ENCODE measurements at regions not wholly inside any gene's neighbourhood (a gene's known extent, or its start where the extent isn't known, plus 50 kb on each side); places are given as distances from the start of the nearest gene placed in this dataset.

DNA sequence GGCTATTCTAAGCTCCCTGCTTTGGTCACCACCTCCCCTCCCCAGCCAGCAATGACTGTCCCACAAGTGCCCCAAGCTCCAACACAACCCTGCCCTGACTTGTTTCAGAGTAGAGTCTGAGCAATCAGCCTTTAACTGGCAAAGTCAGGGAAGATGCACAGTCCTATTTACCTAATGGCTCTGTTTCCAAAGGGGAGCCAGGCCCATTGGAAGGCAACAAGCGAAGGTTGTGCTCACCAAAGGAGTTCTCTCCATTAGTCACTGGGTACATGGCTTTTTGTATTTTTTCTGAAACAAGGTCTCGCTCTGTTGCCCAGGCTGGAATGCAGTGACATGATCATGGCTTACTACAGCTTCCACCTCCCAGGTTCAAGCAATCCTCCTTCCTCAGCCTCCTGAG is 267.1 kb upstream of the CRY1 start:
- TF ChIP-seq, protein P1, sequence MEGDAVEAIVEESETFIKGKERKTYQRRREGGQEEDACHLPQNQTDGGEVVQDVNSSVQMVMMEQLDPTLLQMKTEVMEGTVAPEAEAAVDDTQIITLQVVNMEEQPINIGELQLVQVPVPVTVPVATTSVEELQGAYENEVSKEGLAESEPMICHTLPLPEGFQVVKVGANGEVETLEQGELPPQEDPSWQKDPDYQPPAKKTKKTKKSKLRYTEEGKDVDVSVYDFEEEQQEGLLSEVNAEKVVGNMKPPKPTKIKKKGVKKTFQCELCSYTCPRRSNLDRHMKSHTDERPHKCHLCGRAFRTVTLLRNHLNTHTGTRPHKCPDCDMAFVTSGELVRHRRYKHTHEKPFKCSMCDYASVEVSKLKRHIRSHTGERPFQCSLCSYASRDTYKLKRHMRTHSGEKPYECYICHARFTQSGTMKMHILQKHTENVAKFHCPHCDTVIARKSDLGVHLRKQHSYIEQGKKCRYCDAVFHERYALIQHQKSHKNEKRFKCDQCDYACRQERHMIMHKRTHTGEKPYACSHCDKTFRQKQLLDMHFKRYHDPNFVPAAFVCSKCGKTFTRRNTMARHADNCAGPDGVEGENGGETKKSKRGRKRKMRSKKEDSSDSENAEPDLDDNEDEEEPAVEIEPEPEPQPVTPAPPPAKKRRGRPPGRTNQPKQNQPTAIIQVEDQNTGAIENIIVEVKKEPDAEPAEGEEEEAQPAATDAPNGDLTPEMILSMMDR (IDR thresholded peaks at IDR 0.05): no peak
- no peak for DNase-seq (ENCODE audit: low spot score)
- ATAC-seq (ENCODE audit: low FRiP score): no peak

DNA sequence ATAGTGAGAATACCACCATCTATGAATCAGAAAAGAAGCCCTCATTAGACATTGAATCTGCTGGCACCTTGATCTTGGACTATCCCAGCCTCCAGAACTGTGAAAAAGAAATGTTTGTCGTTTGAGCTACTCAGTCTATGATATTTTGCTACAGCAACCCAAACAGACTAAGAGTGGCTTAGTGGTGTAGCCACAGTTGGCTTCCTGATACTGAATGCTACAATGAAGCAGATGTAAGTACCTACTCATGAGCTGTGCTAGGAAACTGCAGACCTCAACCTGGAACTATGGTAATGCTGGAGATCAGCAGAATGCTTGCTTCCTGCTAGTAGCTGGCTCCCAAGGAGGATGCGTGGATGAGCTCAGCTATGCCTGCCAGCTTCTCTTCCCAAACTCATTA is 268.6 kb upstream of the CRY1 start:
- ATAC-seq (ENCODE audit: low FRiP score): no peak
- no peak for DNase-seq (ENCODE audit: low spot score)
- TF ChIP-seq, protein P1 (IDR thresholded peaks at IDR 0.05): no peak

DNA sequence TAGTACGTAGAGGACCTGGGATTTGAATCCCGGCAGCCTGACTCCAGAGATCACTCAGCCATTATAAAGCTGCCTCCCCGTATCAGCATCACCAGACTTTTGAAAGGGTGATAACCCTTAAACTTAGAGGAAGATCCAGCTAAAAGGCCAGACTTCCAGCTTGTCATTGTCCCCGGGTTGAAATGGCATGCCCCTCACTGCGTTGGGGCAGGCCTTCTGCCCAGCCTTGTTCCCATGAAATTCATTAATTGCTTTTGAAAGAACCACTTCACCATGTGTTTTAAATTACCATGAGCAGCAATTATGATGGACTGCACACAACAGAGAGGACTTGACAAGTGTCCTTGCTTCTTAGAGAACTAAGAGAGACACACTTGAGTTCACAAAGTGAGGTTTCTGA is 269.6 kb upstream of the CRY1 start:
- DNase-seq (ENCODE audit: low spot score): no peak
- no peak for ATAC-seq (ENCODE audit: low FRiP score)
- TF ChIP-seq, protein P1 (IDR thresholded peaks at IDR 0.05): no peak

DNA sequence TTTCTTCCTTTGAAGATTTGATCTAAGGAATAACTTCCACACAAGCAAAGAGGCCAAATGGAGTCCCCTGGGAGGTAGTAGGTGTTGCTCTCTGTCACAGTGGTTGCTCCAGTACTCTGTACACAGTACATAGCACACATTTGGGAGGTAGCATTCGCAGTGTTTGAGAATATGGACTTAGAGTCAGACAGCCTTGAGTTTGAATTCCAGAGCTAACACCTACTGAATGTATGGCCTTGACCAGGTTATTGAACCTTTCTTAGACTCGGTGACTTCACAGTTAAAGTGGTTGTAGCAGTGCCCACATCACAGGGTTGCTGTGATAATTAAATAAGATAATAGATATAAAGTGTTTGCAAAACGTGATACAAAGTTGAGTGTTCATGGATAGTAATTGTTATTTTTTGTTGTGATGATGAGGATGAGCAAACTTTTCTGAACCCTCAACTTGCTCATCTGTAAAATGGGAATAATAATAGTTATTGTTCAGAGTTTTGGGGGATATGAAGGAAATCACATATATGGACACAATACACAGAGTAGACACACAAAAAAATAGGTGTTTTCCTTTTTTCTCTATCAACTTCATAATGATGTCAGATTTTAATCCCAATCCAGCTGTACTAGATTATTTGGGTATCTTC is 271.6 kb upstream of the CRY1 start:
- DNase-seq (ENCODE audit: low spot score) (no peak), ATAC-seq (ENCODE audit: low FRiP score) (no peak)
- TF ChIP-seq, protein P1 (IDR thresholded peaks at IDR 0.05): no peak

DNA sequence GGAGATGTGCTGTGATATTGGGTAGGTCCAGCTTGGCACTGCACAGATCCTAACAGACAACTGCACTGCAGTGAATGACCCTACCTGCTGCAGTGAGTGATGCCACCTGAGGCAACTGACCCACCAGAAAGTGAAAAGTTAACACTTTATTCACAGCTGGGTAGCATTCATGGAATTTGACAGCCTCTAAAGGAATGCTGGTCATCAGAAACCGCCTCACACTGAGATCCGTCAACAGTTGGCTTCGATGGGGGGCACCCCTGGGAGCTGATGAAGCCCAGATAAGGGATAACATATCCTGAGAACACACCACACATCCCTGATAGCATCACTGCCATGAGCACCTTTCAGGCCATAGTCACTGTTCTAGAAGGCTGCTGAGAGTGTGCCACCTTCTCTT is 272.4 kb upstream of the CRY1 start:
- DNase-seq (ENCODE audit: low spot score) (no peak), ATAC-seq (ENCODE audit: low FRiP score) (no peak)
- TF ChIP-seq, protein P1 (IDR thresholded peaks at IDR 0.05): no peak

DNA sequence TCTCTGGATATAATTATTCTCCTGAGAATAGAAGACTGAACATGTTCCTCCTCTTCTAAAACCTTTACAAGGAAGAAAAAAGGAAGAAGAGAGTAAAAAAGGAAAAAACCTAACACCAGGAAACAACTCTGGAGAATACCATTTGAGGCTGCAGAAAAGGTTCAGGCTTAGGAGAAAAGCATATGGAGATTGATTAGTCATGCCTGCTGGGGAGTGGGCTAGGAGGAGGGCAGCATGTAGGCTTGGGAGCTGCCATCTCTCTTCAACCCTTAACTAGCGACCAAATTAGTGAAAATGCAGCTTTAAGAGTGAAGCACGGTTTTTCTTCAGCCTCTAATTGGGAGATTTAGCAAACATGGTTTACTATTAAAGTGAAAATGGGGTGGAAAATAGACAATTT is 273.0 kb upstream of the CRY1 start:
- no peak for DNase-seq (ENCODE audit: low spot score)
- ATAC-seq (ENCODE audit: low FRiP score): no peak
- TF ChIP-seq, protein P1 (IDR thresholded peaks at IDR 0.05): no peak

DNA sequence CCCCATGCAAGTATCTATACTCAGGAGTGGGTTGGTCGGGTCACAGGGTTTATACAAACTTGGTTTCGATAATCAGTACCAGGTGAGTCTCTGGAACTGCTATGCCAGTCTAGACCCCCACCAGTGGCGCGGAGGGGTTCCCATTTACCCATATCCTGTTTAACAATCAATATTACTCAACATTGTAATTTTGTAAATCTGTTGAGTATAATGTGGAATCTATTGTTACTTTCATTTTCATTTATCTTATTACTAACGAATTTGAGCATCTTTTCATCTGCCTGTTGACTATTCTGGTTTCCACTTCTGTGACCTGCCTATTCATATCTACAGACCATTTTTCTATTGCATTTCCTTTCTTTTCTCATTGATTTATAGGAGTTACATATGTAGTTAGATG is 275.2 kb upstream of the CRY1 start:
- DNase-seq (ENCODE audit: low spot score): no peak
- no peak for ATAC-seq (ENCODE audit: low FRiP score)
- TF ChIP-seq, protein P1 (IDR thresholded peaks at IDR 0.05): no peak

Data from omental fat pad (tissue), 3 donors.